HepG2 (cell line): ENCODE measurements at regions not wholly inside any gene's neighbourhood (a gene's known extent, or its start where the extent isn't known, plus 50 kb on each side); places are given as distances from the start of the nearest gene placed in this dataset.

ENCODE experiments used
- ATAC-seq: fragments of 200-7000 bp; cut with Tn5 transposase; 3 replicates; pipeline ENCODE4 v1.9.1; 2020; ENCODE audit warnings: mild to moderate bottlenecking, moderate library complexity
- BruUV-seq: library from RNA; stranded (reverse); fragments of 400-500 nt; replicated peaks from 2 replicates; lab custom pipeline; 2021; lab: Mats Ljungman, UMichigan
- CTCF ChIA-PET: fragments of 300-600 bp; formaldehyde crosslinking; extraction: SDS; loops from one replicate; lab custom pipeline; 2021; ENCODE audit warnings: low total read pairs, inconsistent platforms, low intra/inter-chr PET ratio; lab: Yijun Ruan, JAX
- POLR2A ChIA-PET: fragments of 350-600 bp; sonication (Branson Sonifier 250); formaldehyde crosslinking; loops from one replicate; lab custom pipeline; 2020; ENCODE audit warnings: antibody characterized with exemption, inconsistent platforms; lab: Yijun Ruan, JAX
- DNase-seq: peaks from one replicate; pipeline ENCODE4 v3.0.0-alpha.2; 2015; ENCODE audit warnings: low spot score
- FAIRE-seq: peaks from 3 replicates; lab custom pipeline; 2011; peaks lifted over from hg19 to GRCh38; lab: Jason Lieb, UNC
- H2AFZ ChIP-seq: one replicate; pipeline ENCODE4 v1.6.1; 2011; ENCODE audit warnings: low read length, inconsistent platforms
- H3K27ac ChIP-seq: fragments of 300-600 bp; 3 replicates; pipeline ENCODE4 v1.8.0; 2011; ENCODE audit warnings: mixed run types, mild to moderate bottlenecking, mixed read lengths, low read length, inconsistent platforms; ENCODE audit not compliant: insufficient read depth; ENCODE audit errors: extremely low read length
- H3K27me3 ChIP-seq, 2 experiments: fragments of 200-600 bp in 1 of 2; 2 replicates in 1 of 2; 3 replicates in 1 of 2; pipeline versions ENCODE4 v1.6.0 to v1.8.0; 2011; ENCODE audit warnings: low read length in 2 of 2, mild to moderate bottlenecking in 2 of 2, moderate library complexity in 2 of 2, inconsistent platforms in 1 of 2; ENCODE audit not compliant: insufficient read depth in 2 of 2, control insufficient read depth in 1 of 2
- H3K36me3 ChIP-seq, 2 experiments: fragments of 200-600 bp in 1 of 2; replicated peaks in 1 of 2; 2 replicates in 1 of 2; 3 replicates in 1 of 2; pipeline versions ENCODE4 v1.5.1 to v1.8.0; 2011; ENCODE audit warnings: low read length in 2 of 2, inconsistent platforms in 1 of 2; ENCODE audit not compliant: insufficient read depth in 2 of 2, control insufficient read depth in 1 of 2
- H3K4me1 ChIP-seq: 2 replicates; pipeline ENCODE4 v1.5.1; 2012; ENCODE audit warnings: low read length, inconsistent platforms; ENCODE audit not compliant: insufficient read depth
- H3K4me2 ChIP-seq: 2 replicates; pipeline ENCODE4 v1.6.0; 2011; ENCODE audit warnings: low read depth, low read length, inconsistent platforms
- H3K4me3 ChIP-seq, 3 experiments: fragments of 200-600 bp in 1 of 3; sonication (generic), shearing (Covaris generic) in 1 of 3; replicated peaks in 1 of 3; 2 replicates each; pipeline ENCODE4 v1.5.1; 2011 to 2016; ENCODE audit warnings: low read length in 3 of 3, inconsistent platforms in 2 of 3, low read depth in 2 of 3, mild to moderate bottlenecking in 2 of 3, control low read depth in 1 of 3, mixed read lengths in 1 of 3; ENCODE audit not compliant: insufficient read depth in 1 of 3
- H3K79me2 ChIP-seq: one replicate; pipeline ENCODE4 v1.6.1; 2011; ENCODE audit warnings: low read length, inconsistent platforms; ENCODE audit not compliant: insufficient read depth
- H3K9ac ChIP-seq: 2 replicates; pipeline ENCODE4 v1.6.0; 2011; ENCODE audit warnings: mild to moderate bottlenecking, low read depth, low read length, inconsistent platforms; ENCODE audit not compliant: insufficient read depth
- H3K9me3 ChIP-seq: 2 replicates; pipeline ENCODE4 v1.5.1; 2012; ENCODE audit warnings: mild to moderate bottlenecking, low read length
- H4K20me1 ChIP-seq: 2 replicates; pipeline ENCODE4 v1.6.0; 2011; ENCODE audit warnings: inconsistent platforms, mild to moderate bottlenecking, low read length, moderate library complexity; ENCODE audit not compliant: insufficient read depth
- ATF1 ChIP-seq: IDR thresholded peaks from 2 replicates; pipeline ENCODE4 v1.6.1; 2016; ENCODE audit warnings: mild to moderate bottlenecking, control low read depth
- CREBL2 ChIP-seq: sonication (generic); formaldehyde crosslinking; IDR thresholded peaks from 2 replicates; pipeline ENCODE4 v1.8.1; 2023; ENCODE audit warnings: missing genetic modification reagents, mild to moderate bottlenecking, borderline replicate concordance
- GZF1 ChIP-seq: sonication (generic); formaldehyde crosslinking; IDR thresholded peaks from 2 replicates; pipeline ENCODE4 v1.5.1; 2020; ENCODE audit warnings: mild to moderate bottlenecking, missing genetic modification reagents
- NFYB ChIP-seq: sonication (generic); formaldehyde crosslinking; IDR thresholded peaks from 2 replicates; pipeline ENCODE4 v1.4.0; 2020; ENCODE audit warnings: missing genetic modification reagents
- PCBP2 ChIP-seq: fragments of 200-400 bp; formaldehyde crosslinking; optimal IDR thresholded peaks from 2 replicates; pipeline ENCODE3; 2018; ENCODE audit warnings: low read length, low read depth; ENCODE audit not compliant: poor library complexity, severe bottlenecking
- PHF5A ChIP-seq: IDR thresholded peaks from one replicate; pipeline ENCODE4 v1.6.1; 2018; ENCODE audit warnings: low read depth, missing genetic modification reagents; ENCODE audit not compliant: unreplicated experiment
- POGZ ChIP-seq: sonication (generic); formaldehyde crosslinking; IDR thresholded peaks from 2 replicates; pipeline ENCODE4 v1.4.0; 2020; ENCODE audit warnings: mild to moderate bottlenecking, missing genetic modification reagents
- RARA ChIP-seq: IDR thresholded peaks from 2 replicates; pipeline ENCODE4 v1.6.1; 2016; ENCODE audit warnings: missing genetic modification reagents, missing compliant biosample characterization
- SAFB2 ChIP-seq: sonication (generic); formaldehyde crosslinking; IDR thresholded peaks from 2 replicates; pipeline ENCODE4 v1.5.1; 2020; ENCODE audit warnings: missing genetic modification reagents, low read depth, mild to moderate bottlenecking, borderline replicate concordance
- TBX3 ChIP-seq: fragments of 450-650 bp; IDR thresholded peaks from 2 replicates; pipeline ENCODE4 v1.6.1; 2017; ENCODE audit warnings: antibody characterized with exemption, mild to moderate bottlenecking, inconsistent platforms, borderline replicate concordance
- ZBTB33 ChIP-seq: sonication (generic); formaldehyde crosslinking; IDR thresholded peaks from 2 replicates; pipeline ENCODE4 v1.4.0; 2020; ENCODE audit warnings: missing genetic modification reagents
- ZFP36L2 ChIP-seq: sonication (generic); formaldehyde crosslinking; IDR thresholded peaks from 2 replicates; pipeline ENCODE4 v1.4.0; 2020; ENCODE audit warnings: missing genetic modification reagents
- ZNF274 ChIP-seq: sonication (generic); formaldehyde crosslinking; IDR thresholded peaks from 2 replicates; pipeline ENCODE4 v1.5.1; 2020; ENCODE audit warnings: mild to moderate bottlenecking, missing genetic modification reagents
- ZNF326 ChIP-seq: sonication (generic); formaldehyde crosslinking; IDR thresholded peaks from 2 replicates; pipeline ENCODE4 v1.4.0; 2020; ENCODE audit warnings: missing genetic modification reagents, borderline replicate concordance
- ZNF501 ChIP-seq: sonication (generic); formaldehyde crosslinking; IDR thresholded peaks from 2 replicates; pipeline ENCODE4 v1.5.1; 2020; ENCODE audit warnings: mild to moderate bottlenecking, moderate library complexity, missing genetic modification reagents
- ZNF546 ChIP-seq: sonication (generic); formaldehyde crosslinking; conservative IDR thresholded peaks from 2 replicates; pipeline ENCODE4 v1.8.1; 2023; ENCODE audit warnings: mild to moderate bottlenecking, missing genetic modification reagents
- ZNF605 ChIP-seq: sonication (generic); formaldehyde crosslinking; IDR thresholded peaks from 2 replicates; pipeline ENCODE4 v1.8.0; 2022; ENCODE audit warnings: mild to moderate bottlenecking, missing genetic modification reagents
- WGBS: methylation state at CpG from one replicate; pipeline ENCODE4 v1.1.6; 2017; ENCODE audit warnings: low lambda C conversion rate; 5-methylcytosine and 5-hydroxymethylcytosine counted together
- in situ Hi-C: cut with HindIII; loops from 2 replicates; pipeline ENCODE4 v1.10.0; 2017; ENCODE audit warnings: low pct_unique_long_range_greater_than_20kb; ENCODE audit not compliant: extremely low pct_ligation_motif_present
- intact Hi-C: fragments of 100-400 bp; cut with micrococcal nuclease; formaldehyde crosslinking; loops from one replicate; pipeline ENCODE4 v1.10.0; 2022; ENCODE audit not compliant: unreplicated experiment
- TF ChIP-seq, protein P1 (sequence below): sonication (generic); formaldehyde crosslinking; IDR thresholded peaks from 2 replicates; pipeline ENCODE4 v1.8.1; 2023; ENCODE audit warnings: mild to moderate bottlenecking, missing genetic modification reagents
- TF ChIP-seq, protein P2 (sequence below): sonication (generic); formaldehyde crosslinking; IDR thresholded peaks from 2 replicates; pipeline ENCODE4 v1.5.1; 2020; ENCODE audit warnings: missing genetic modification reagents, mild to moderate bottlenecking, borderline replicate concordance

GRCh38 chr5:175275097-175275496 lies 168.9 kb downstream of the DRD1 start:
- Histone ChIP-seq H3K36me3 (no peaks in the 10 kb centered on the region), H3K9me3 (no peaks in the 10 kb centered on the region), H4K20me1 (no peaks in the 10 kb centered on the region), H2AFZ (no peak overlapping the region), H3K4me3 (no peak overlapping the region), H3K4me2 (no peak overlapping the region), H3K27me3 (no peaks in the 10 kb centered on the region; a peak in 1 of 5 replicates), H3K9ac (no peak overlapping the region), H3K79me2 (no peaks in the 10 kb centered on the region), H3K4me1 (no peaks in the 10 kb centered on the region), H3K27ac (no peak overlapping the region)
- no peak for TF ChIP-seq RARA (CRISPR knock-in tag)
- TF ChIP-seq, protein P1, sequence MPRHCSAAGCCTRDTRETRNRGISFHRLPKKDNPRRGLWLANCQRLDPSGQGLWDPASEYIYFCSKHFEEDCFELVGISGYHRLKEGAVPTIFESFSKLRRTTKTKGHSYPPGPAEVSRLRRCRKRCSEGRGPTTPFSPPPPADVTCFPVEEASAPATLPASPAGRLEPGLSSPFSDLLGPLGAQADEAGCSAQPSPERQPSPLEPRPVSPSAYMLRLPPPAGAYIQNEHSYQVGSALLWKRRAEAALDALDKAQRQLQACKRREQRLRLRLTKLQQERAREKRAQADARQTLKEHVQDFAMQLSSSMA, result no peak
- no peak for TF ChIP-seq PHF5A
- TF ChIP-seq SAFB2 (CRISPR knock-in tag), result no peak
- TF ChIP-seq ZNF326, result no peak
- TF ChIP-seq ZNF605 (CRISPR knock-in tag), result no peak
- TF ChIP-seq, protein P2, sequence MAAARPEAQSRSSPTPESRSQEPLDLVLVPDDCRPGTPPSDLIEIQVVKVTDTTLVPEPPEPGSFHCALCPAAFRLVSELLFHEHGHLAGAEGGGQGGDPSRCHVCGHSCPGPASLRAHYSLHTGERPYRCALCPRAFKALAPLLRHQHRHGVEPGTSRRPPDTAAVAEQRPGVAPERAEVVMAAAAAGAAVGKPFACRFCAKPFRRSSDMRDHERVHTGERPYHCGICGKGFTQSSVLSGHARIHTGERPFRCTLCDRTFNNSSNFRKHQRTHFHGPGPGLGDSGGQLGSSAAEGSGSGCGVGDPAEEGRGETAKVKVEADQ, result no peak
- no peak for TF ChIP-seq ZNF546
- TF ChIP-seq GZF1 (CRISPR knock-in tag), result no peak
- TF ChIP-seq ZNF501 (CRISPR knock-in tag), result no peak
- no peak for TF ChIP-seq PCBP2
- no peak for TF ChIP-seq POGZ (CRISPR knock-in tag)
- TF ChIP-seq CREBL2 (CRISPR knock-in tag), result no peak
- TF ChIP-seq TBX3, result no peak
- TF ChIP-seq NFYB, result no peak
- TF ChIP-seq ZNF274, result no peak
- no peak for TF ChIP-seq ZFP36L2
- TF ChIP-seq ATF1 (CRISPR knock-in tag), result no peak
- TF ChIP-seq ZBTB33 (CRISPR knock-in tag), result no peak
- no peak for ATAC-seq
- CTCF ChIA-PET, result no interaction called here
- FAIRE-seq, result no peak
- no peak for DNase-seq
- in situ Hi-C loops, result no loop called here
- WGBS, result 20% methylated on average over 4 of the region's 4 CpGs
- no TSS peak for BruUV-seq
- POLR2A ChIA-PET, result no interaction called here
- intact Hi-C loops, result no loop called here
